HG03039 (cell line): ENCODE measurements at regions not wholly inside any gene's neighbourhood (a gene's known extent, or its start where the extent isn't known, plus 50 kb on each side); places are given as distances from the start of the nearest gene placed in this dataset.
"Not testable (repeated sequence)": the region's sequence is repeated elsewhere in the genome, so short reads cannot be mapped to it uniquely, and the experiment has no call there.

Source experiments
- ATAC-seq: cut with Tn5 transposase; IDR thresholded peaks from one replicate; pipeline ENCODE4 v1.9.1; 2021; ENCODE audit warnings: mild to moderate bottlenecking, moderate library complexity; ENCODE audit not compliant: unreplicated experiment

GRCh38 chr5:62206150-62206829 is 99.7 kb upstream of the KIF2A start:
- no peak for ATAC-seq

DNA sequence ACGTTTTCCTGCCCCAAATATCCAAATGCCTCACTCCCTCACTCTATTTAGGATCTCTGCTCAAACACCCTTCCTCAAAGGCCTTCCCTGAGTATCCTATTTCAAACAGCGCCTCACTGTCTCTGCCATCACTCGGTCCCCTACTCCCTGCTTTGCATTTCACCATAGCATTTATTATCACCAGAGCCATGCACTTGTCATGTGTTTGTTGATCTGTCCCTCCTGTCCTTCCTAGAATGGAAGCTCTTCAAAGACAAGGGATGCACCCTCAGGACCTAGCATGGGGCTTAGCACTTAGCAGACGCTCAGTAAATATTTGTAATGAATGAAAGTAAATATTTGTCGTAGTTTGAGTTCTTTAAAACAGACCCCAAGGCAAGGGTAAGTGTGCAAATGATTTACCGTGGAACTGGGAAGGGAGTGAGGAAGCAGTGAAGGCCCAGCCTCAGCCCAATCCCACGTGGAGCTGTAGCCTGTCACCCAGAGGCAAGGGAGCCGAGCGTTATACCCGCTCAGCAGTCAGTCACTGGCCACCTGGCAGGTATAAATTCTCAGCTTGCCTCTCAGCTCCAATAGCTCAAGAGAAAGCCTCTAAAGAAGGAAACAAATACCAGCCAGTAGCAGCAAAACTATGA is 97.7 kb upstream of the KIF2A start:
- ATAC-seq, result no peak

DNA sequence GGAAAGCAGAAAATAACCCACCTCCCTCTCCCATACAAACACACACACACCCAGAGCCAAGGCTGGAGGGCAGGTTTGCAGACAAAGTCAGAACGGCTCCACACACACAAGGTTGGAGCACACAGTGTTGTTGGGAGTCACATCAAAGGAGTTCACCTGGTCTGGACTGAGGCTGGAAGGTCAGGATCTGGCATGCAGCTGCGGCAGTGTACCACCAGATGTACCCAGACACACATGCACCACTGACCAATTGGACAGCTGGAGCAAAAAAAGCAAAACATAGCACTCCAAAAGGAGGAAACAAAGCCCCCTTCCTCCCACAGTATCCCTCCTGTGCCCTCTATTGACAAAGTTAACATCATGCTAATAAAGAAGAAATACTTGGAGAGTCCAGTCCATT is 94.6 kb upstream of the KIF2A start:
- no peak for ATAC-seq

DNA sequence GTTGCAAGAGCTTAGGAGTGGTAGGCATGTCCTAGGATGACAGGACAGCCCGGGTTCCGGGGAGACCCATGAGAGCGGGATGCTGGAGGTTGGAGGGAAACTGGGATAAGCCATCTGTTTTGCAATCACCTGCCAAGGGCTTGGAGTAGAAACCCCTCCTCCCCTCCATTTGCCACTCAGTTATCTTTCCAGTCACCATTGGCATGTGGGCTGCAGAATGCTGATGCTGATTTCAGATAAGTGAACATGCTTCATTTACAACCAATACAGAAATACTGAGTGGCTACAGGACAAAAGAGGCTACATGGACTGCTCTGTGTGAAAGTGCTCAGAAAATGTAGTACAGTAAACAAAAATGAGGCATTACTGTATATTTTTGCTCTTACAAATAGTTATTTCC is 93.4 kb upstream of the KIF2A start:
- no peak for ATAC-seq

DNA sequence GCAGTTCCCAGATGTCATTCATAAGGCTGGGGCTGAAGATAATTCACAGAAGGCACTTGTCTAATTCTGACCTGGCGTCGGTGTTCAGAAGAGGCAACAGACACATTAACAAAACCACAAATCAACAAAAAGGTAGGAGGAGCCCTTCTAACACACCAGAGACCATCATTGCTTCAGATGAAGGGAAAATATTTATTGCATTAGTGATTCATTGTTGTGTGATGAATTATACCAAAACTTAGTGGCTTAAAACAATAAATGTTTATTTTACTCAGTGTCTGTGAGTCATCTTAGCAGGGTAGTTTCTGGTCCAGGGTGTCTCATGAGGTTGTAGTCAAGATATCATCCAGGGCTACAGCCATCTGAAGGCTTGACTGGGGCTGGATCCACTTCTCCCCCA is 91.3 kb upstream of the KIF2A start:
- no peak for ATAC-seq

DNA sequence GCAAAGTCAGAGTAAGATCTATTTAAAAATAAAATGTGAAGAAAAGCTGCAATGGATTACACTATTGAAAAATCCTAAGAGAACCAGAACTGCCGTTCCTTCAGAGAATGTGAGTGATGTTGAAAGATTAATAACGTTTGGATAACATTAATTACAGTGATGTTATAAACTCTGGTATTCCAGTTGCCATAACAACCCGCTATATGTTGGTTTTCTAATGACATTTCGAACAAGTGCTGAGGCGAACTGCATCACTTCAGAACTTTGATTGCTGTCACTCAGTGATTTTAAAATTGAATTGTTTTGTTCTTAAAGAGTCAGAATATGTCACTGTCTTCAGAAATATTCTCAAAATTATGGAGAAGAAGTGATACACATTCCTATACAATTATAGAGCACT is 89.4 kb upstream of the KIF2A start:
- ATAC-seq, result not testable (repeated sequence)

GRCh38 chr5:62217095-62217494 is 88.9 kb upstream of the KIF2A start:
- not testable (repeated sequence) for ATAC-seq

DNA sequence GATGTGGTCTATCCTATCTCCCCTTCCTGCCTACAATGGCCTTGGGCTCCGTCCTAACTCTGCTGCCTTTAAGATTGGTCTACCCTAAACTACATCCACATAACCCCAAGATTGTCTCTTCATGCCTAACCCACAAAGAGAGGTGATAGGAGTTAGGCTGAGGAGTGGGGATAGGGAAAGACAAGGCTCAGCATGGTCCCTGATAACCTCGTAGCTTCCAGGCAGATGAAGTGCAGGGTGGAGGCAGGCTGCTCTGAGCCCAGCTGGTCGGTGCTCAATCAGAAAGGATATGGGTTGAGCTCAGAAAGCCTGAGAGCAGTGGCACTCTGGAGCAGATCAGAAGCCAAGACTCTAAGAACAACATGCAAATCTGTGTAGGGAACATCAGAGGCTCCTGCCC is 87.1 kb upstream of the KIF2A start:
- ATAC-seq, result not testable (repeated sequence)

GRCh38 chr5:62221881-62222280 is 84.1 kb upstream of the KIF2A start:
- not testable (repeated sequence) for ATAC-seq

DNA sequence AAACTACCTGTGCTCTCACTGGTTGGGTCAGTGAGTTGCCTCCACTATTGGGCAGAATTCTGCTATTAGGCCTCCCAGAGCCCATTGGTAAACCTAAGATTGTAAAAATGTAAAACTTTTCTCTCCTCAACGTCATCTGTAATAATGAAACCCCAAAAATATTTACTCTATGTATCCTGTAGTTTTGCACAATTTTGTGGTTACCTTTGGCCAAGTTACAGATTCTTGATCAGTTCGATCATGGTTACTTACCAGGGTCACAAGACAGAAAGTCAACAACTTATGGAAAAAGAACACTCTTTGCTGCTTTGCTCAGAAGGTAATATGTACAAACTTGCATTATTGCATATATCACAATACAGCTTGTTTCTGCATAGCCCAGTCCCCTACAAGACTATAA is 83.7 kb upstream of the KIF2A start:
- ATAC-seq, result not testable (repeated sequence)

DNA sequence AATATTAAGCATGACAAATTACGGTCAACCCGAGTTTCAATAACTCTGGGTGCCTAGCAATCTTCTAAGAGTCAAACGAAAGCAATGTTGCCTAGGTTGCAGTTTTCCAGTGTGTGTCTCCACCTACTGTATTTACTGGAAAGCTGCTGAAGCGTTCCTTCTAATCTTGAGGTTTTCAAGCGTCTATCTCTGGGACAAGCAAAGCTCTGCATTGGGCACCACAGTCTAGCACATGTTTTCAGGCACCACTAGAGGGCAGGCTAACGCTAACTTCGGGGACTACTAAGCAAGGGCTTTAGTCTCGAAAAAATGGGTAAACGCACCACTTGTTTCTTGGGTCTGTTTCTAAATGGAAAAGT is 82.7 kb upstream of the KIF2A start:
- ATAC-seq, result peak; percentile 90

GRCh38 chr5:62224987-62225601 is 80.9 kb upstream of the KIF2A start:
- not testable (repeated sequence) for ATAC-seq

- ATAC-seq, result not testable (repeated sequence)
Measured at GRCh38 chr5:62230876-62231388, 75.1 kb upstream of the KIF2A start.

DNA sequence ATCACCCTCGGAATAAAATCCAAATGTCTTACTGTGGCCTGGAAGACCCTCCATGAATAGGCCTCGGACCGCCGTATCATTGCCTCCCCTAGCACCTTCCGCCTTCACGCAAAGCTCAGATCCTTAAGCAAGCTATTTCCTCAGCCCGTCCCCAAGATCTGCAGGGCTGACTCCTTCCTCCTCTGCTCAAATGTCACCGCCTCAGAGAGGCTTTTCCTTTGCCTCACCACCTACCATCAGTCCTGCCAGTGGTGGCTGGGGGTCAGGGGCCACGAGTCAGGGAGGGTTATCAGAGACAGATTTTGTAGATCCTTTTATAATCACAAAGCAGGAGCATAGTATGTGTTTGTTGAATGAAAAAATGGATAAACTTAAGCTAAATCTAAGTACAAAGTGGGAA is 74.4 kb upstream of the KIF2A start:
- ATAC-seq, result no peak

DNA sequence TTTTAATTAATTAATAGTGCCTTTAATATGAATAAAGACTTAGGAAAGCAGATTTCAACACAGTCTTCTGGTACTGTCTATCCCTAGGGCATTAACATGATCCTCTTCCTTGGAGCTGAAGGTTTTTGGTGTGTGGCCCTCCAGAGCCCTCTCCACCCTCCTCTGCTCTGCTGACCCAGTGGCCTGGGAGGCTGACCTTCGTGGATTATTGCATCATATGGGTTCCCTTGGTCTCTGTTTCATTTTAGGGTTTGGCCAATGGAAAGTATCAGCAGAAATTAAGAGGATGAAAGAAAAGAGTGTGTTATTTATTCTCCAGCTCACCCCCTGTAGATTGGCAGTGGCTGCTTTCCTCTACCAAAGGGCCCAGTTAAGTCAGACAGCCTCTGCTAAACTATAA is 73.8 kb upstream of the KIF2A start:
- ATAC-seq, result not testable (repeated sequence)

DNA sequence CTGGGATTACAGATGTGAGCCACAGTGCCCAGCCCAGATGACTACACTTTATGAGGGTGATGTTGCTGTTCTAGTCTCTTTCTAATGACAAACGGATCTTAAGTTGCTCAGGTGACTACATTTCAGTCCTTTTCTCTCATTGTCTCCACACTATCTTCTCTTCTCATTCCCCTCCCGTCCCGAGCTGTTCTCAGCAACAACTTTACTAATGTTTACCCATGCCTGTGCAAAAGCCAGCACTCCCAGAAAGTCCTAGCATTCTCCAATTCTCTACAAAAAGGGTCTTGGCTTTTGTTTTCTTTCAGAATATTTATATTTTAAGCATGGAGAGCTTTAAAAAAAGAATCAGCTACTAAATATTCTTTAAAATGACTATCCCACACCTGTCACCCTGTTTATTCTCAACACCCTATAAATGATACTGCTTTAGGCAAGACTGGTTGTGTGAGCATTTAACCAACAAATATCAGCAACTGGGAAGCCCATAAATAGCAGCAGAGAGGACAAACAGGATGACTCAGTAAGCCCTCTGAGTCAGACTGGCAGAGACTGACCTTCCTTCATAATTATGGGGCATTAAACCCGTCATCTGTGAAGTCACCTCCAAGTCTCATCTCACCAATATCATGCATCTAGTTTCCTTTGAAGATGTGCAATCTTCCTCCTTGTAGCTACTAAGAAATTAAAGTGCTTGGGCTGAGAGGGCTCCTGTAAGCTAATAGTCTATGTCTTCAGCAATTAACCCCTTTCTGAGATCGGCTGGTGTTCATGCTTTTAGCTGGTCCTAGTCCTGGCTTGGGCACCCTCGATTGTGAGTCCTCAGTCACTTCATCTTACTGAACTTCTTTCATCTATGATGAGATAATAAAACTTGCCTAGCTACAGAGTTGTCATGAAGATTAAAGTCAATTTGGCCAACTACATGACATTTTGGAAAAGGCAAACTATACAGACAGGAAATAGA is 72.6 kb upstream of the KIF2A start:
- peak; percentile 63 for ATAC-seq

GRCh38 chr5:62236593-62236992 is 69.4 kb upstream of the KIF2A start:
- not testable (repeated sequence) for ATAC-seq

- not testable (repeated sequence) for ATAC-seq
Measured at GRCh38 chr5:62237944-62238343, 68.1 kb upstream of the KIF2A start.

- not testable (repeated sequence) for ATAC-seq
Measured at GRCh38 chr5:62238584-62238983, 67.4 kb upstream of the KIF2A start.

- not testable (repeated sequence) for ATAC-seq
Measured at GRCh38 chr5:62240494-62240893, 65.5 kb upstream of the KIF2A start.

DNA sequence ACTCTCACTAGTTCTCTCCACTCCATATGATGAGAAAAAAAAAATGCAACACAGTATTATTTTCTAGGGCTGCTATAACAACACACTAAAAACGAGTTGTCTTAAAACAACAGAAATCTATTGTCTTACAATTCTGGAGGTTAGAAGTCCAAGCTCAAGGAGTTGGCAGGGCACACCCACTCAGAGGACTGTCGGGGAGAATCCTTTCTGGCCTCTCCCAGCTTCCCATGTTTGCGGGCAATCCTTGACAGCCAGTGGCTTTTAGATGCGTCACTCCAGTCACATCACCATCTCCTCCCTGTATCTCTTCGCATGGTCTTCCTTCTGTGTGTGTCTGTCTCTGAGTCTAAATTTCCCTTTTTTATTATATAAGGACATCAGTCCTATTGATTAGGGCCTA is 64.0 kb upstream of the KIF2A start:
- not testable (repeated sequence) for ATAC-seq
